AG04449 (cell line): ENCODE measurements at regions not wholly inside any gene's neighbourhood (a gene's known extent, or its start where the extent isn't known, plus 50 kb on each side); places are given as distances from the start of the nearest gene placed in this dataset.

Experiments
- CTCF ChIA-PET: fragments of 350-600 bp; formaldehyde crosslinking; extraction: SDS; loops from one replicate; lab custom pipeline; 2021; ENCODE audit warnings: antibody characterized with exemption; lab: Yijun Ruan, JAX
- POLR2A ChIA-PET: fragments of 400-600, 350-600 bp; formaldehyde crosslinking; extraction: SDS; loops from one replicate; lab custom pipeline; 2020; ENCODE audit warnings: antibody characterized with exemption, inconsistent platforms; lab: Yijun Ruan, JAX
- DNase-seq: peaks from one replicate; pipeline ENCODE4 v3.0.0-alpha.2; 2010; ENCODE audit warnings: low read depth, low spot score
- H3K4me3 ChIP-seq: 2 replicates; pipeline ENCODE4 v1.5.1; 2011; ENCODE audit warnings: low read depth, mild to moderate bottlenecking, control low read depth, low read length
- CTCF ChIP-seq: IDR thresholded peaks from one replicate; pipeline ENCODE4 v1.5.1; 2011; ENCODE audit warnings: mild to moderate bottlenecking, moderate library complexity, low read length, control low read depth, inconsistent platforms; ENCODE audit not compliant: insufficient read depth; ENCODE audit errors: missing control alignments

GRCh38 chr18:73613706-73614340 lies 533.8 kb downstream of the FBXO15 start:
- ChIA-PET POLR2A (interaction anchor here (1.6 kb wide), 1 partner anchor 70 kb away, joined by 3 read pairs; no protein-coding TSS in a partner anchor), CTCF (interaction anchor here (1.2 to 1.5 kb wide), 2 partner anchors 12 to 229 kb away, joined by 3 to 4 read pairs; no protein-coding TSS in a partner anchor)
- no peak overlapping the region for H3K4me3 ChIP-seq
- DNase-seq = no peak
- no peak for TF ChIP-seq CTCF

- ChIA-PET POLR2A (no interaction called here), CTCF (no interaction called here)
- DNase-seq = no peak
- no peak for TF ChIP-seq CTCF
- no peak overlapping the region for H3K4me3 ChIP-seq
These were observed 549.6 kb downstream of the FBXO15 start for GRCh38 chr18:73597832-73598615.

GRCh38 chr18:73594749-73595148 lies 552.9 kb downstream of the FBXO15 start:
- DNase-seq = no peak
- POLR2A ChIA-PET = no interaction called here
- TF ChIP-seq CTCF = no peak
- CTCF ChIA-PET = interaction anchor here (1.5 kb wide), 1 partner anchor 18 kb away, joined by 4 read pairs; no protein-coding TSS in a partner anchor
- no peak overlapping the region for H3K4me3 ChIP-seq

- no peak for TF ChIP-seq CTCF
- CTCF ChIA-PET = no interaction called here
- POLR2A ChIA-PET = no interaction called here
- H3K4me3 ChIP-seq = no peak overlapping the region
- no peak for DNase-seq
These were observed 554.4 kb downstream of the FBXO15 start for GRCh38 chr18:73593207-73593606.

- CTCF ChIA-PET = no interaction called here
- no peak for DNase-seq
- POLR2A ChIA-PET = no interaction called here
- no peak overlapping the region for H3K4me3 ChIP-seq
- no peak for TF ChIP-seq CTCF
These were observed 556.7 kb downstream of the FBXO15 start for GRCh38 chr18:73590950-73591349.

GRCh38 chr18:73579698-73580097 lies 567.9 kb downstream of the FBXO15 start:
- CTCF ChIA-PET = no interaction called here

More at GRCh38 chr18:73579698-73580097, 567.9 kb downstream of the FBXO15 start:
- TF ChIP-seq CTCF = no peak
- DNase-seq = no peak
- POLR2A ChIA-PET = no interaction called here
- H3K4me3 ChIP-seq = no peak overlapping the region
